Hepatocyte (in vitro differentiated cells): ENCODE measurements at regions not wholly inside any gene's neighbourhood (a gene's known extent, or its start where the extent isn't known, plus 50 kb on each side); places are given as distances from the start of the nearest gene placed in this dataset.
"Not testable (repeated sequence)": the region's sequence is repeated elsewhere in the genome, so short reads cannot be mapped to it uniquely, and the experiment has no call there.

Source experiments
- DNase-seq: peaks from one replicate; pipeline ENCODE4 v3.0.0-alpha.2; 2016; ENCODE audit warnings: low spot score
- H2AFZ ChIP-seq: fragments of 200-600 bp; sonication (generic); 2 replicates; pipeline ENCODE4 v1.6.0; 2016; ENCODE audit warnings: antibody characterized with exemption, mild to moderate bottlenecking
- H3K27ac ChIP-seq: fragments of 200-600 bp; sonication (generic); 2 replicates; pipeline ENCODE4 v1.5.1; 2016; ENCODE audit warnings: mild to moderate bottlenecking
- H3K27me3 ChIP-seq: fragments of 200-600 bp; sonication (generic); 2 replicates; pipeline ENCODE4 v1.6.1; 2016
- H3K36me3 ChIP-seq: fragments of 200-600 bp; sonication (generic); replicated peaks from 2 replicates; pipeline ENCODE4 v1.5.1; 2016; ENCODE audit warnings: low read depth; ENCODE audit not compliant: insufficient read depth
- H3K4me1 ChIP-seq: fragments of 200-600 bp; sonication (generic); 2 replicates; pipeline ENCODE4 v1.5.1; 2016; ENCODE audit warnings: mild to moderate bottlenecking, moderate library complexity; ENCODE audit not compliant: insufficient read depth
- H3K4me2 ChIP-seq: fragments of 200-600 bp; sonication (generic); 2 replicates; pipeline ENCODE4 v1.6.0; 2016
- H3K4me3 ChIP-seq: fragments of 200-600 bp; sonication (generic); 2 replicates; pipeline ENCODE4 v1.5.1; 2016; ENCODE audit warnings: mild to moderate bottlenecking
- H3K79me2 ChIP-seq: fragments of 200-600 bp; sonication (generic); 2 replicates; pipeline ENCODE4 v1.6.0; 2017; ENCODE audit warnings: mild to moderate bottlenecking
- H3K9me2 ChIP-seq: fragments of 200-600 bp; sonication (generic); replicated peaks from 2 replicates; pipeline ENCODE4 v1.6.0; 2017; ENCODE audit warnings: mild to moderate bottlenecking; ENCODE audit not compliant: insufficient read depth
- H3K9me3 ChIP-seq: fragments of 200-600 bp; sonication (generic); 2 replicates; pipeline ENCODE4 v1.5.1; 2016; ENCODE audit warnings: low read depth, mild to moderate bottlenecking
- H4K20me1 ChIP-seq: fragments of 200-600 bp; sonication (generic); 2 replicates; pipeline ENCODE4 v1.6.0; 2016; ENCODE audit warnings: mild to moderate bottlenecking; ENCODE audit not compliant: insufficient read depth, poor library complexity, severe bottlenecking
- EZH2 ChIP-seq: fragments of 200-600 bp; sonication (generic); IDR thresholded peaks from 2 replicates; pipeline ENCODE4 v1.6.1; 2016; ENCODE audit warnings: antibody characterized with exemption, mild to moderate bottlenecking, borderline replicate concordance
- EZH2phosphoT487 ChIP-seq: fragments of 200-600 bp; sonication (generic); IDR thresholded peaks from one replicate; pipeline ENCODE4 v1.6.1; 2018; ENCODE audit warnings: antibody characterized with exemption, mild to moderate bottlenecking, low read depth, moderate library complexity; ENCODE audit not compliant: unreplicated experiment, severe bottlenecking
- WGBS: methylation state at CpG from one replicate; pipeline ENCODE4 v1.1.6; 2016; ENCODE audit warnings: low lambda C conversion rate; ENCODE audit errors: missing lambda C conversion rate; 5-methylcytosine and 5-hydroxymethylcytosine counted together
- TF ChIP-seq, protein P1 (sequence below): fragments of 200-600 bp; sonication (generic); IDR thresholded peaks from 2 replicates; pipeline ENCODE4 v1.5.1; 2016; ENCODE audit warnings: antibody characterized with exemption, mild to moderate bottlenecking; ENCODE audit not compliant: poor library complexity

DNA sequence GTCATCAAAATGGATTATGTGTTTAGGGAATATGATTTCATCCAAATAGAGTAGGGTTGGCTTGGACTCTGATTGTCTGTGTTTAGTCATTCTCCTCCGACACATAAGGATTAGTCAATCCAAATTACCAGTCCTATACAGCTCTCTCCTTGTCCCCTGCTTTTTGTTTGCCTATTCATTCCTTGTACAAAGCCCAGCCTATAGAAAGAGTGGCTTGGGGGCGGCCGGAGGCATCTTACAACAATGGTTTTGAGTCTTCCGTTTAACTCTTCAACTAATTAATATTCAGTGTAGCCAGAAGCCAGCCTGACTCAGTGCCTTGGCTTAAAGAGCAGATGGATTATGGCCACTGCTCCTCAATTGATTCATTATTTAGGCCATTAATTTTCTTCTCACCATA lies 796.6 kb upstream of the POU3F4 start:
- Histone ChIP-seq H3K4me1 (no peaks in the 10 kb centered on the region), H3K9me2 (no peaks in the 10 kb centered on the region), H3K27ac (no peak overlapping the region), H4K20me1 (no peaks in the 10 kb centered on the region), H3K9me3 (no peaks in the 10 kb centered on the region), H2AFZ (no peak overlapping the region), H3K4me3 (no peak overlapping the region), H3K36me3 (no peaks in the 10 kb centered on the region), H3K27me3 (no peaks in the 10 kb centered on the region), H3K4me2 (no peak overlapping the region), H3K79me2 (no peaks in the 10 kb centered on the region)
- TF ChIP-seq EZH2phosphoT487 = no peak
- TF ChIP-seq EZH2 = no peak
- TF ChIP-seq, protein P1, sequence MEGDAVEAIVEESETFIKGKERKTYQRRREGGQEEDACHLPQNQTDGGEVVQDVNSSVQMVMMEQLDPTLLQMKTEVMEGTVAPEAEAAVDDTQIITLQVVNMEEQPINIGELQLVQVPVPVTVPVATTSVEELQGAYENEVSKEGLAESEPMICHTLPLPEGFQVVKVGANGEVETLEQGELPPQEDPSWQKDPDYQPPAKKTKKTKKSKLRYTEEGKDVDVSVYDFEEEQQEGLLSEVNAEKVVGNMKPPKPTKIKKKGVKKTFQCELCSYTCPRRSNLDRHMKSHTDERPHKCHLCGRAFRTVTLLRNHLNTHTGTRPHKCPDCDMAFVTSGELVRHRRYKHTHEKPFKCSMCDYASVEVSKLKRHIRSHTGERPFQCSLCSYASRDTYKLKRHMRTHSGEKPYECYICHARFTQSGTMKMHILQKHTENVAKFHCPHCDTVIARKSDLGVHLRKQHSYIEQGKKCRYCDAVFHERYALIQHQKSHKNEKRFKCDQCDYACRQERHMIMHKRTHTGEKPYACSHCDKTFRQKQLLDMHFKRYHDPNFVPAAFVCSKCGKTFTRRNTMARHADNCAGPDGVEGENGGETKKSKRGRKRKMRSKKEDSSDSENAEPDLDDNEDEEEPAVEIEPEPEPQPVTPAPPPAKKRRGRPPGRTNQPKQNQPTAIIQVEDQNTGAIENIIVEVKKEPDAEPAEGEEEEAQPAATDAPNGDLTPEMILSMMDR = no peak
- WGBS = 52% methylated on average over 4 of the region's 4 CpGs
- no peak for DNase-seq

- Histone ChIP-seq H3K4me1 (no peaks in the 10 kb centered on the region), H2AFZ (no peak overlapping the region), H3K36me3 (no peaks in the 10 kb centered on the region), H3K79me2 (no peaks in the 10 kb centered on the region), H3K27ac (no peak overlapping the region), H3K9me3 (no peaks in the 10 kb centered on the region), H4K20me1 (no peaks in the 10 kb centered on the region), H3K4me3 (no peak overlapping the region), H3K4me2 (no peak overlapping the region), H3K9me2 (no peaks in the 10 kb centered on the region), H3K27me3 (no peaks in the 10 kb centered on the region)
- WGBS = 76% methylated on average over 1 of the region's 1 CpG
- TF ChIP-seq EZH2 (no peak), EZH2phosphoT487 (no peak)
- TF ChIP-seq, protein P1 = no peak
- DNase-seq = no peak
Measured at GRCh38 chrX:82721891-82722290, 786.2 kb upstream of the POU3F4 start.

DNA sequence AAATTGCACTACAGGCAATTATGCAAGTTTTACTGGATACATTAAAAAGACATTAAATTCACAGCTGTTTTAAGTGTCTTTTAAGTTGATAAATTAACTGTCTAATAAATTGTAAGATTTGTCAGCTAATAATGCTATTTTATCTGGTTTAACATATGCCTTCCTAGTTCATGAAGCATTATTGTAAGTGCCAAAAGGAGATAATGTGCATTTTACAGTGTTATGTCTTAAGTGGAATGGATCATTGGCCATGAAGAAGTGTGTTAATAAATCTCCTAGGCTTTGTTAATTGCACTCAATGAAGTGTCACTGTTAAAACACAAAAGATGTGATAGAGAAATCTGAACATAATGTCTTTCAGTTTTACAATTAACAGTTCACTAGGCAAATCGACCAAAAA lies 784.3 kb upstream of the POU3F4 start:
- WGBS = 63% methylated on average over 1 of the region's 1 CpG
- TF ChIP-seq EZH2phosphoT487 (no peak), EZH2 (no peak)
- TF ChIP-seq, protein P1 = no peak
- H3K4me3 ChIP-seq = no peak overlapping the region
- no peaks in the 10 kb centered on the region for H3K9me2 ChIP-seq
- no peaks in the 10 kb centered on the region for H3K9me3 ChIP-seq
- H3K27me3 ChIP-seq = no peaks in the 10 kb centered on the region
- H3K4me1 ChIP-seq = no peaks in the 10 kb centered on the region
- no peak overlapping the region for H3K27ac ChIP-seq
- DNase-seq = no peak
- no peaks in the 10 kb centered on the region for H4K20me1 ChIP-seq
- no peak overlapping the region for H2AFZ ChIP-seq
- no peak overlapping the region for H3K4me2 ChIP-seq
- no peaks in the 10 kb centered on the region for H3K79me2 ChIP-seq
- no peaks in the 10 kb centered on the region for H3K36me3 ChIP-seq

DNA sequence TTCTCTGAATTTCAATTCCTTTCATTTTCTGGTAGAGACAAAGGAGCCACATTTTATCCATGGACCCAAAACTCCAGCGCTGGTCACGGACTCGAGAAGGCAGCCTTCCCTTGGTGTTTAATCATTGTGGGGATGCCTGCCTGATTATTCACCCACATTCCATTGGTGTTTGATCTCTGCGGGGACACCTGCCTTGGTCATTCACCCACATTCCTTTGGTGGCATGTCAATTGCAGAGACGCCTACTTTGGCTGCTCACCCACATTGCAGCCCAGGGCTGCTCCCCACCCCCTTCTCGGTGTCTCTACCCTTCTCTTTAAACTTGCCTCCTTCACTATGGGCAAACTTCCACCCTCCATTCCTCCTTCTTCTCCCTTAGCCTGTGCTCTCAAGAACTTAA lies 780.7 kb upstream of the POU3F4 start:
- H3K4me3 ChIP-seq, H3K27ac ChIP-seq, H3K36me3 ChIP-seq, H2AFZ ChIP-seq, H3K27me3 ChIP-seq, H3K4me1 ChIP-seq, DNase-seq, H4K20me1 ChIP-seq, H3K4me2 ChIP-seq, H3K9me2 ChIP-seq, H3K9me3 ChIP-seq, H3K79me2 ChIP-seq: not testable (repeated sequence)
- no CpG with 5 or more reads among the region's 6 CpGs for WGBS
